Stimulated activated CD4-positive, alpha-beta T cell treated with anti-CD3 and anti-CD28 coated beads, Interleukin-2, amount 100 ng/mL, for 48 hours (primary cell): ENCODE measurements at regions not wholly inside any gene's neighbourhood (a gene's known extent, or its start where the extent isn't known, plus 50 kb on each side); places are given as distances from the start of the nearest gene placed in this dataset.
"Not testable (repeated sequence)": the region's sequence is repeated elsewhere in the genome, so short reads cannot be mapped to it uniquely, and the experiment has no call there.

Experiments used
- DNase-seq, 2 donors: peaks; one replicate each; pipeline ENCODE4 v3.0.0-alpha.2; 2020

- DNase-seq = no peak
These were observed 87.8 kb downstream of the PRR15 start for GRCh38 chr7:29651477-29651876.

DNA sequence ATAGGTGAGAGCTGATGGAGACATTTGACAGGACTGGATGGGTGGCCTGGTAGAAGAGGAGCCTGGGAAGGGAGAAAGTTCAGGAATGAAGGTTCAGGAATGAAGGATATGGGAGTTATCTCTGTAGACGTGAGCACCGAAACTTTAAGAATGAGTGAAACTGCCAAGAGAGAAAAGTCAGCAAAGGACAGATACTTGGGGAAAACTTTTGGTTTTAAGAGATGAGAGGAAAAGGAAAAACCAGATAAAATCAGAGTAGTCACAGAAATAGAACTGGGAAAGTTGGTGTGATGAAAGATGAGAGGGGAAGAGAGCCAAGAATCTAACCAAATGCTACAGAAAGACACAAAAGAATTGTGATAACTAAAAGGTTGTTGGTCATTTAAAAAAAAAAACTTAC, 88.9 kb downstream of the PRR15 start:
- DNase-seq = no peak

GRCh38 chr7:29654340-29654739, 90.7 kb downstream of the PRR15 start:
- DNase-seq = not testable (repeated sequence)

DNA sequence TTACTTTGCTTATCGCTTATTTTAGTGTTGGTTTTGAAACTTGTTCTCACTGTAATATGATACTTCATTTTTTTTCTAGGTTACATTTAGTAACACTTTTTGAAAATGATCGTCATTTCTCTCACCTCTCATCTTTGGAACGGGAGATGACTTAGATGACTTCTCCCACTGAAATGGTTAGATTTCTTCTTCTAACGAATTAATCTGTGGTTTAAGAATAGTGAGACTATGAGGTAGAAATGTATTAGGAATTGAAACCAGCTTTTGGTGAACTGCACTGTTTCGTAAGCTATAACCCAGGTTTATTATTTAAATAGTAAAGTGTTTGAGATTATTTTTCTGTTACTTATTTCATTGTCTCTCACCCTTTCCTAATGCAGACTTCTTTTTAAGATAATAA, 93.7 kb downstream of the PRR15 start:
- DNase-seq = no peak

- no peak for DNase-seq
These were observed 94.2 kb downstream of the PRR15 start for GRCh38 chr7:29657856-29658255.

GRCh38 chr7:29659213-29659612, 95.6 kb downstream of the PRR15 start:
- DNase-seq = not testable (repeated sequence)

GRCh38 chr7:29662899-29663298, 99.3 kb downstream of the PRR15 start:
- DNase-seq = not testable (repeated sequence)

- DNase-seq = not testable (repeated sequence)
These were observed 101.4 kb downstream of the PRR15 start for GRCh38 chr7:29664999-29665398.

DNA sequence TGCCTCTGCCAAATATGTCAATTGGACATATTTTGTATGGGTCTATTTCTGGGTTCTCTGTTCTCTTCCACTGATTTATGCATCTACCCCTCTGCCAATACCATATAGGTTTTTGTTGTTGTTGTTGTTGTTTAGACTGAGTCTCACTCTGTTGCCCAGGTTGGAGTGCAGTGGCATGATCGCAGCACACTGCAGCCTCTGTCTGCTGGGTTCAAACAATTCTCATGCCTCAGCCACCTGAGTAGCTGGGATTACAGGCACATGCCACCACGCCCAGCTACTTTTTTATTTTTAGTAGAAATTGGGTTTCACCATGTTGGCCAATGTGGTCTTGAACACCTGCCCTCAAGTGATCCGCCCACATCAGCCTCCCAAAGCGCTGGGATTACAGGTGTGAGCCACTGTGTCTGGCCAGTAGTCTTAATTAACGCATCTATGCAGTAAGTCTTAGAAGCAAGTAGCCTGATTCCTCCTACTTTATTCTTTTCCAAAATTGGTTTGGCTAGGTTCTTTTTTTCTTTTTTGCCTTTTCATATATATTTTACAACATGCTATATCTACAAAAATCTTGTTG, 103.5 kb downstream of the PRR15 start:
- DNase-seq = not testable (repeated sequence)

DNA sequence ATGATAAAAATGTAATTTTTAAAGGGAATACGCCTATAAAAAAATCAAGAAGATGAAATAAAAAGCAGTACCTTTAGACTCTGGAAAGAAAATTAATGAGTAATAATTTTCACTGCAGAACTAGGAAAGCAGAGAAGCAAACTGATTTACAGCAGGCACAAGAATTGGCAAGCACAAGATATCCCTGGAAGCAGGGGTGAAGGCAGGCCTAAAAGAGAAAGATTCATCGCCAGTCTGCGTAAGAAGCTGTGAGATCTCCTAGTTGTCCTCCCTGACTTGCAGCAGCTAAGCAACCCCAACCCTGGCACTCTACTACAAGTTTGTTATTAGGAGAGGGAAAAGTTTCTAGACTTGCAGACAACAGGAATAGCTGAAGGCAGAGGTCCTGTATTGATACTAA, 107.7 kb downstream of the PRR15 start:
- DNase-seq = not testable (repeated sequence)

DNA sequence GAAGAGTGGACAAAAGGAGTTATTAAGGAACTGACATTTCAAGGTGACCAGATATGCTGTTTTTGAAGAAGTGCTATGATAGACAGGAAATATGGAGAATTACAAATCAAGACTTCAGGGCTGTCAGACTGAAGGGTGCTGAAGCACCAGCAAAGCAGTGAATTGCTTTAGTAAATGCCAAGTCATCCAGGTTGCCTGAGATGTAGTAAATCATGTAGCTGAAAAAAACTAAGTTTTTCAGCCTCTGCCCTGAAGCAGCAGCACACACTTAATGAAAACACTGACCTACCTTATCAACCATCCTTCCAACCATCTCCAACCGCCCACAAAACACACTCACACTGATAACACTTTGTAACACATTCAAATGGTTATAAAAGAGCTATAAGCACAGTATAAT, 110.0 kb downstream of the PRR15 start:
- DNase-seq = not testable (repeated sequence)

DNA sequence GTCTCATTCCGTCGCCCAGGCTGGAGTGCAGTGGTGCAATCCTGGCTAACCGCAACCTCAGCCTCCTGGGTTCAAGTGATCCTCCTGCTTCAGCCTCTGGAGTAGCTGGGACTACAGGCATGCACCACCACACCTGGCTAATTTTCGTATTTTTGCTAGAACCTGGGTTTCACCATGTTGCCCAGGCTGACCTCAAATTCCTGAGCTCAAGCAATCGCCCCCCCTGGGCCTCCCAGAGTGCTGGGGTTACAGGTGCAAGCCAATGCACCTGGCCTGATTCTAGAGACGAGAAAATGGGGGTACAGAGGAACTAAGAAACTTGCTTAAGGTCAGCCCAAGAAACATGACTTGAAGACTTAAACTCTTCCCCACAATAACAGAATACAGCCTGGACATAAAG, 111.0 kb downstream of the PRR15 start:
- DNase-seq = not testable (repeated sequence)

- DNase-seq = not testable (repeated sequence)
These were observed 113.6 kb downstream of the PRR15 start for GRCh38 chr7:29677254-29677653.

DNA sequence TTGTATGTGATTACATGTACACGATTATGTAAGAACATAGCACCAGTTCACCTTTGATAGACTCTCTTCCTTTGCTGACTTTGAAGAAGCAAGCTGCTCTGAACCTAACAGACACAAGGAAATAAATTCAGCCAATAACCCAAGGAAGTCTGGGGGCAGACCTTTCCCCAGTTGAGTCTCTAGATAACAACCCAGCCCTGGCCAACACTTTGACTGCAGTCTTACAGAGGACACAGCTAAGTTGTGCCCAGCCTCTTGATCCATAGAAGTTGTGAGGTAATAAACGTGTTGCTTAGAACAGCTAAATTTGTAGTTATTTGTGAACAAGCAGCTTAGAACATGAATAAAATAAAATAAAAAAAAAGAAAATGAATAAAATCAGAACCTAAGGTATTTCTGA, 116.3 kb downstream of the PRR15 start:
- not testable (repeated sequence) for DNase-seq

- not testable (repeated sequence) for DNase-seq
These were observed 117.0 kb downstream of the PRR15 start for GRCh38 chr7:29680601-29681000.

GRCh38 chr7:29684151-29684786, 120.6 kb downstream of the PRR15 start:
- DNase-seq = not testable (repeated sequence)

DNA sequence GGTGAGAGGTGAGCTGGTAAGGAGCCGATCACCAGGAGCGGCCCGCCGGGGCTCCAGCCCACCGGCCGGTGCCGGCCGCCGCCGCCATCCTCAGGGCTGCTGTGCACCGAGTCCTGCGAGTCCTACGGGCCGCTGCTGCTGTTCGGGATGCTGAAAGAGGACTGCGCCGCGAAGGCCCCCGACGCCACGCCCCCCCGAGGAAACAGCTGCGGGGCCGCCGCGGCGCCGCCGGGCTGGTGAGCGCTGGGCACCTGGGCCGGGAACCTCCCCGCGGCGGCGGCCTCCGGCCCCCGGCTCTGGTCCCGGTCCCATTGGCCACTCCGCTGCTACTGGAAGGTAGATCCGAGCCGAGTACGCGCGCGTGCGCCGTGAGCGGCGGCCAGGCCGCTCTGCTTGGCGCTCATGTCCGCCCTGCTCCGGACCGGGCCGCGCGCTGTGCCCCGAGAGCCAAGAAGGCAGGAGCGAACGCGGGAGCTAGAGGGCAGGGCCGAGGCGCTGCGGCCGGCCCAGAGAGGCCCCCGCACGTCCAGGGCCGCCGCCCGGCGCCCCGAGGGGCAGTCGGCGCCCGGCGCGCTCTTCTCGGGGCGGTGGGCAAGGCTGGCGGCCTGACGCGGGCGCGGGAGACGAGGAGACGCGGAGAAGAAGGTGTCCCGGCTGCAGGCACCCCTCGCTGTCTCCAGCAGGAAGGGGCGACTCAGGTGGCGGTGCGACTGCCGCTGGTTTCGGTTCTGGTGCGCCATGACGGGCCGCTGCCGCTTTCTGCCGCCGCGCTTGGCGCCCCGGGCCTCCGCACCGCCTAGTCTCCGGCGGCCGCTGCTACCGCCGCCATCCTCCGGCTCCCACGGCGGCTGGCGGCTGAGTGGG, 121.3 kb upstream of the WIPF3 start:
- peak; percentile 7 to 24 for DNase-seq

DNA sequence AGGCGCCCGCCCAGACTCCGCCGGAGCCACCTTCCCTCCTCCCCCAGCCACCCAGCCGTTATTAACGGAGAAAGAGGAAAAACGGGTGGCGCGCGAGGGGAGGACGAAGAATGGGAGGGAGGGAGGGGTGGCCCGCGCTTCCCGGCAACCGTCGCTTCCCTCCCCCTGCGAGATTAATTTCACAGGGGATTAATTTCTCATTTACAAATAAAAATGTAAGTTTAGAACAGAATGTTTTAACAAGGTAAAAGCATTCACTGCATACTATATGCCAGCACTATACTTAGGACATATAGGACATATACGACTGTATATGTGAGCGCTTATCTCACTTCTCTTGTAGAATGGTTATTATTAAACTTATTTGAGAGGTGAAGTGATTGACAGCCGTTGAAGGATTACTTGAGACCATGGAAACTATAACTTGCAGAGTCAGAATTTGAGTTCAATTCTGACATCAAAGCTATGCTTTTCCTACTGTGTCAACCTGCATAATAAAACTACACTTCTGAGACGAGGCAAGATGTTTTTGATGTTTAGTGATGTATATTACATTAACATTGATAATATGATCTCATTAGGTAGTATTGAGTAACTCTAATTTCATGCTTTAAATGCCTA, 120.5 kb upstream of the WIPF3 start:
- not testable (repeated sequence) for DNase-seq

DNA sequence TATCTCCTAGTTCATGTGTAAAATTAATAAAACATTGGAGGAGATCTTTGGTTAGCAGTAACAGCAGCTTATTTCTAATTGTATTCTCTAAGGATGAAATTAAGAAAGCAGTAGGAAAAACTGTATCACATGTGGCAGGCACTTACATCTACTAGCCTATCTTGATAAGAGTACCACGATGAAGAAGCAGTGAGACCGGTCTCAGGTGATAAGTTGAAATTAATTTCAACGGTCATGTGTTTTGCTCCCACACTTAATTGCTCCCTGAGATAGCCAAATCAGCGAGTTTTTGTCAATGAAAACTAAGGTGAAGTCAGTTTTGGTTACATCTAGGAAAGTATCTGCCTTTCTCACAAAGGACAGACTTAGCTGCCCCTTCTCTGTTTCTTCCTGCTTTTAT, 115.8 kb upstream of the WIPF3 start:
- DNase-seq = not testable (repeated sequence)

- DNase-seq = not testable (repeated sequence)
These were observed 109.9 kb upstream of the WIPF3 start for GRCh38 chr7:29696402-29696801.

- DNase-seq = not testable (repeated sequence)
These were observed 106.6 kb upstream of the WIPF3 start for GRCh38 chr7:29699723-29700122.

- DNase-seq = not testable (repeated sequence)
These were observed 104.8 kb upstream of the WIPF3 start for GRCh38 chr7:29701540-29701939.

DNA sequence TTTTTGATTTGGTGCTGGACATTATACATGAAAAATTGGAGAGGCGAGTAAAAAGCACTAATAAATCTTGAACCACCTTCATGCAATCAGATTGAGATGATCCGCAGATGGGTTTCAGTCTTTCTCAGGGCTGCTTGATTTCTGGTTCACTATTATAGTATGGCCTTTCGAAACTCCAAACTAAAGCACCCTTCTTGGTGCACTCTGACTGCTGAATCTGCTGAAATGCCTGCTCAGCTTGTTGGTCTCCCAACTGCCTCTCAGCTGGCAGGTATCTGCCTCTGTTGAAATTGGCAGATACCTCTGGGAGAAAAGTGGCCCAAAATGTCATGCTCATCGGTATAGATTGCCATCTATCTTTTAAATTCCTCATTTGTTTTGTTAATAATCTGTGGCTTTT, 102.5 kb upstream of the WIPF3 start:
- DNase-seq = not testable (repeated sequence)
